ENCODE measurements at regions not wholly inside any gene's neighbourhood (a gene's known extent, or its start where the extent isn't known, plus 50 kb on each side); places are given as distances from the start of the nearest gene placed in this dataset.

- TF ChIP-seq CTCF (IDR thresholded peaks at IDR 0.05; ENCODE audit: low read length) (no peak), EZH2 (IDR thresholded peaks at IDR 0.05; ENCODE audit: borderline replicate concordance, low read length) (no peak)
These were observed 129.4 kb upstream of the RASA1 start for GRCh38 chr5:87138091-87138805.
